GM18873 (cell line): ENCODE measurements at regions not wholly inside any gene's neighbourhood (a gene's known extent, or its start where the extent isn't known, plus 50 kb on each side); places are given as distances from the start of the nearest gene placed in this dataset.

Experiments
- ATAC-seq: cut with Tn5 transposase; IDR thresholded peaks from one replicate; pipeline ENCODE4 v1.9.1; 2021; ENCODE audit warnings: mild to moderate bottlenecking, moderate library complexity, moderate number of reproducible peaks; ENCODE audit not compliant: unreplicated experiment, low FRiP score

- ATAC-seq = no peak
Measured at GRCh38 chr4:153075836-153076518, 128.3 kb upstream of the TRIM2 start.

- no peak for ATAC-seq
Measured at GRCh38 chr4:153076861-153077260, 127.4 kb upstream of the TRIM2 start.

DNA sequence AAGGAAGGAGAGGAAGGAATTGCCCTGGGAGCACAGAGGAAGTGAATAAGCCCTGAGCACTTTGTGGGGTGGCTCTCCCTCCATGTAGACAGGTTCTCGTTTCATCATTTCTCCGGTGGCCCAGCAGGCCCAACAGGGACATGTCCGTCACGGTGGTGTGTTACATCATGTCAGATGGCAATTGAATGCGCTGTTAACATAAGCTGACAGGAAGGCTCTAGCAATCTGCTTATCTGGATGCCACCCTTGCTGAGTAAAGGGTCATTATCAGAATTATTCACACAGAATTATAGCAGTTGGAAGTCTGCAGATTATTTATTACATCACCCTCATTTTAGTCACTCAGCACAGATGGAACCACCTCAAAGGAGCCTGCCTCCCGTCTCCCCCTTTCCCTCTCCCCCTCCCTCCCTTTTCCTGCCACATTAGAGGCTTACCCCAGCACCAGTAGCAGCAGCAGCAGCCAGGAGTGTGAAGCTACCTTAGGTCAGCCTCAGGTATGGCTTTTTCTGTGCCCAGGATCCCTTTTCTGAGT lies 124.3 kb upstream of the TRIM2 start:
- no peak for ATAC-seq

DNA sequence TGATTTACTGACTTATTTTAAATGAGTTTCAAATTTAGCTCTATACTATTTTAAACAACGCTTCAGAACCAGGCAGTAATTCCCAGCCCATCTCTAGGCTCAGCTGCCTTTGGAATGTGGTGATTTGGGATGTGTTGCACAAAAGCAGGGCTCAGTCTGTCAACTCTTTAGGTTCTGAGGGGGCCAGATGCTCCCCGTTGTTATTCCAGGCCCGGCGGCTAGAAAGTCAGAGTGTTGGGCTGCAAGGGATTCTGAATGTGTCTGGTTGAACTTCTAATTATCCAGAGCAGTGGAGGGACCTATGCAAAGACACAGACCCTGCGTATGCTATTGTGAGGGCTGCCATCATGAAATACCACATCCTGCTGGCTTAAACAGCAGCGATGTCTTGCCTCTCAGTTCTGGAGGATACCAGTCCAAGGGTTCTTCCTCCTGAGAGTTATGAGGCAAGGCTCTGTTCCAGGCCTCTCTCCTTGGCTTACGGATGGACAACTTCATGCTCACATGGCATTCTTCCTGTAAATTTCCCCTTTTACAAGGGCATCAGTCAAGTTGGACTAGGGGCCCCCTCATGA lies 123.2 kb upstream of the TRIM2 start:
- no peak for ATAC-seq

- ATAC-seq = no peak
Measured at GRCh38 chr4:153081693-153082092, 122.5 kb upstream of the TRIM2 start.

DNA sequence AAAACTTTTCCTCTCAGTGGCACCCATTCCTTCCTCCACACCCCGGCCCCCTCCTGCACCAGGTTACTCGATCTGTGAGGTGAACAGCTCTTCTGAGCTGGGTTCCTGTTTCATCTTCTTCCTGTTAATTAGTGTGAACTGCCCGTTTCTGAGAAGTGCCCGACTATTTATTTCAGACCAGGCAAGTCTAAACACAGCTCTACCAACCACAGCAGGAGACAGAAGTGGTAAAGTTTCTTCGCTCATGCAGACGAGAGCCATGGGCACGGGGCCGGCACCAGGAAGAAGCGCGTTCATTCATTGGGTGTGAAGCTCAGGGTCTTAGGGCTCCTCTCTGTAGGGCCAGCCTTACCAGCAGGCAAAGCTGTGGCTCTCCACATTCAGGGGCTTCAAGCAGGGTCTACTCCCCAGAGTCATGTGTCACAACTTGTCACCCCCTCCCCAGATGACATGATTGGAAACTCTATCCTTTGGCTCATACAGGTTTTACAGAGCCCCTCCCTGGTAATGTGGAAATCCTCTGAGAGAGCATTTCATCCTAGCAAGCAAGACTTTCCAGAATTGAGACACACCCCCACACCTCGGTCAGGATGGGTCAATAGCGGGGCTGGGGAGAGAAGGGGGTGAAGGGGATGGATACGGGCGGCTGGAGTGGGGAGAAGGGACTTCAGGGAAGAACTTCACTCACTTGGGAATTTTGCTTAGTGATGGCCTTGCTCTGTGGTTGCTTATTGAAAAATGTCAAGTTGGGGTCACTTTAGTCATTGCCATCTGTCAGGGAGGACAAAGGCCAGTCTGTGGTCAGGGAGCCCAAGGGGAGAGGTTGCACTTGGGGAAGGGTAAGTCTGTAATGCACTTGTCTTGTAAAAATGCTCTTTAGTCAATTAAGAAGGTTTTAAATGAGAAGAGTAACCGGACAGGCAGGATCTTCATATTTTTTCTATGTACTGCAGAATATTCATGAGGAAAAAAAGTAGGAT lies 121.6 kb upstream of the TRIM2 start:
- no peak for ATAC-seq

DNA sequence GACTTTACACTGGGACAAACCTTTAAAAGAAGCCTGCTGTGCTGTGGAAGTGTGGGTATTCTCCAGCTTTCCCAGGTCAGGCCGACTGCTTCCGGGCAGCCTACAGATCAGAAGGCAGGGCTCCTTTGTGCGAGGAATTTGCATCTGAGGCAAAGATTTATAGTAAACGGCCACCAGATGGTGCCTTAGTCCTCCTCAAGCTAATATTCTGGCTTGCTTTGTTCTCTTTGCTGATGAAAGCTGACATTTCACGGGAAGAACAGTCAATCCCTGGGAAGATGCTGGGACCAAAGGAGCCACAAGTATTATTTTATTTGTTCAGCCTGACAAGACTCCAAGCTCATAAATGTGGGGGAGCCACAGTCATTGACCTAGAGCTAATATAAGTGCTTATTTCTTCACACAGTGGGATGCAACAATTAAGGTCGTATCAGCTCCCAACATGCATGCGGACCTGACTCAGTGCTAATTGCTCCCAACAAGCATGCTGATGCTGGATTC lies 120.7 kb upstream of the TRIM2 start:
- no peak for ATAC-seq

DNA sequence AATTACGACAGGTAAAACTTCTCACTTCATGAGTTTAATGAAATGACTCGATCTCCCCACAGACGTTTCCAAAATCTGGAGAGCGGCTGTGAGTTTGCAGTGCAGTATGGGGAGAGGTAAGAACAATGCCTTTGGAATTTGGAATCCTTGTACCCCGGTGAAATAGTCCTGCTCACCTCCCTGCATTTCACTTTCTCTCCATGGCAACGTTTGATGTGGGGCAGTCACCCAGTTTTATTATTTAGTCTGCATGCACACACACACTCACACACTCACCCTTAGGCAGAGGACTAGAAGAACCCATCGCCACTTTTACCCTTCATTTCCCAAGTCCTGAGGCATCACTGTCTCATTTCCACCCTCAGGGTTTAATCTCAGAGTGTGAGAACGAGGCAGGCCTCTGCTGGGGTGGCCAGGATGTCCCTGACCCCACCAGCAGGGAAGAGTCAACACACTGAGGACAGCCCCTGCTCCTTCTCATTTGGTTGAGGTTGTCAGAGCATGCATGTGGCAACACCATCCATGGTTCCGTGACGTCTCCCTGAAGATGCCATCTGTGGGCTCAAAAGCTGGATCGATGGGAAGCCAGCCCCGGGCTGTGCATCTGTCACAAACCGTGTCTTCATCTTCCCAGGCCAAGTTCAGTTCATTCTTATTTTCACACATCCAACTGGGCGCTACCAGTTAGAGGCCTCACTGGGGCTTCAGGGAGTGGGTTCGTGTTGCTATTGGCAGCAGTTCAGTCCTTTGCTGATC lies 119.8 kb upstream of the TRIM2 start:
- ATAC-seq = no peak

- ATAC-seq = no peak
Measured at GRCh38 chr4:153084980-153085630, 119.1 kb upstream of the TRIM2 start.

GRCh38 chr4:153087671-153088194 lies 116.5 kb upstream of the TRIM2 start:
- no peak for ATAC-seq

DNA sequence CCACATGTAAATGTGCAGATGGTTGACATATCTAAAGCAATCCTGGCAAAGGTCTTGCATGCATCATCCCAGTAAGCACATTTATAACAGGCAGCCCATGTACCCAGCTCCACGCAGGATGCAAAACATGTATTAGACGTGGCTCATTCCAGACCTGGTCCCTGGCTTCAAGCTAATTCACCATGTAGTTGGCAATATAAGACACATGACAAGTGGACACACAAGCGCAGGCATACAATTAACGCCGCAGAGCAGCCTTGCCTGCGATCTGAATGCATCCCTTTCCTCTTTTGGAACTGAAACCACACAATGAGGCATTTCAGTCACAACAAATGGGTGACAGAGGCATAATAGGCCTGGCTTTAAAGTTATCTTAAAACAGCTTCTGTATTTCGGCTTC lies 114.5 kb upstream of the TRIM2 start:
- ATAC-seq = no peak

DNA sequence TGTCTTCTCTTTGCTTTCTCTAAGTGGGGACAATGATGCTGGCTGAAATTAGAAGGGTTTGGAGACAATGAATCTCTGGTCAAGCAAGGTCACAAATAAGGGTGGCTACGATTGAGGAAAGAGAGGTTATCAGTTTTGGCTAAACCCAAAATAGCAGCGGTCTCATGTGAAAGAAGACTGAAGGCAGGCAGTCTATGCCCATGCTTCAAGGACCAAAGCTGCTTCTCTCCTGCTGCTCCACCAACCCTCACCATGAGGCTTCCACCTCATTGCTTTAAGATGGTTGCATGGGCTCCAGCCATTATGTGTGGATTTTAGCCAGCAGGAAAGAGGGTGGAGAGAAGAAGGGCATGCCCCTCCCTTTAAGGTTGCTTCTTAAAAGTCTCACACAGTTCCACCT lies 114.1 kb upstream of the TRIM2 start:
- no peak for ATAC-seq

DNA sequence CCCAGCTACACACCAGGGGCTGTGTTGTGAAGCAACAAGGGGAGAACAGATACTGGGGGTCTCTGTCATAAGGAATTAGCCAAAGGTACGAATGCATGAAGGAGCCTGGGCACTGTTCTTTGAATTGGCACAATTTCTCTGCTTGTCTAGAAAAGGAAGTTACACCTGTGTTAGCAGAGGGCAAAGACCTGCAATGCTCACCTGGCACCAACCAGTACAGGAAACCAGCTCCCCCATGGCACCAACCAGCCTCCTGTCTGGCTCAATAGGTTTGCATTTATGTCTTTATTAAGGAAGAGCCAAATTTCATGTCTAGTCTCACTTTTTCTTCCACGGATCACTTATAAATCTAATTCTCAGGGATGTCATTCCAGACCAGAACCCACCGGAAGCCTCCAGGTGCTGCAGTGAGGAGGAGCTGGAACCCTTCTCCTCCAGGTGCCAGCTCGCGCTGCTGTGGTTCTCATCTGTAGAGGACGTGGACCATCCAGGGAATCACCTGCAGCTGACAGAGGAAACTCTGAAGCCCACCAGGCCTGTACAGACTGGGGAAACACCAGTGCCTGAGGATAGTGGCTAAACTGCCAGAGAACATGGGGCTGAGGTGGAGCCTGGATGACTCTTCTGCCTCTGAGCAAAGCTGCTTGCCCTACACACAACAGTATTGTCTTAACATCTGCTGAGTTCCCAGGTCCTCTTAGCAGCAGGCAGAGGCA lies 113.4 kb upstream of the TRIM2 start:
- no peak for ATAC-seq

DNA sequence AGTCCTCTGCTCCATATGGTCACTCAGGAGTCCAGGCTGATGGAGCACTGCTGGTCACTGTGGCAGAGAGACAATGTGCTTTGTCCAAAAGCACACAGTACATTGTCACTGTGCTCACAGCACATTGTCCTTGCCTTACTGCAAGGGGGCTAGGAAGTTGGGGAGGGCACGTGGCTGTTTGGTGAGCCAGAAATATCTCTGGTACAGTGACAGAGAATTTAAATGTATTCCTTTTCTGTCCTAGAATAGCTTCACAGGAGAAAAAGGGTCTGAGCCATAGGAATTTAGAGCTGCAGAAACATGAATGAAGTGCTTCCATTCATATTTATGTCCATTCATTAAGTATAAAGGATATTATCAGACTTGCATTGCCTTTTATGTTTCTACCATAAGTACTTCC lies 110.8 kb upstream of the TRIM2 start:
- no peak for ATAC-seq

DNA sequence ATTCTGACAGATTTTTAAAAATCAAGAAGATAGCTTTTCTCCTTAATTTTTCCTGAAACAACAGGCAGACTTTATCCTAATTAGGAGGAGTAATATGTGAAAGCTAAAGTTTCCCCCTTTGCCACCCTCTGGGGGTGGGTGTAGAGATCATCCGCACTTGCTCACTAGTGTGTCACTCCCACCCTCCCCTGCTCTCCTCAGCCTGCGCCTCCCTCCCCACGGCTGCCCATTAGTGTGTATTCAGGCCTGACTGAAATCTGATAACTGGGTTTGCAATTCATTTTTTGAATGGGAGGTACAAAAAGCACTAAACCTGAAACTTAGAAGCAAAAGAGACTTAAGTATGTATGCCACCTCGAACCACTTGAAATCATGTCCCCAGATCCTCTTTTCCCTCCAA lies 110.4 kb upstream of the TRIM2 start:
- ATAC-seq = no peak

- no peak for ATAC-seq
Measured at GRCh38 chr4:153094435-153094834, 109.8 kb upstream of the TRIM2 start.

DNA sequence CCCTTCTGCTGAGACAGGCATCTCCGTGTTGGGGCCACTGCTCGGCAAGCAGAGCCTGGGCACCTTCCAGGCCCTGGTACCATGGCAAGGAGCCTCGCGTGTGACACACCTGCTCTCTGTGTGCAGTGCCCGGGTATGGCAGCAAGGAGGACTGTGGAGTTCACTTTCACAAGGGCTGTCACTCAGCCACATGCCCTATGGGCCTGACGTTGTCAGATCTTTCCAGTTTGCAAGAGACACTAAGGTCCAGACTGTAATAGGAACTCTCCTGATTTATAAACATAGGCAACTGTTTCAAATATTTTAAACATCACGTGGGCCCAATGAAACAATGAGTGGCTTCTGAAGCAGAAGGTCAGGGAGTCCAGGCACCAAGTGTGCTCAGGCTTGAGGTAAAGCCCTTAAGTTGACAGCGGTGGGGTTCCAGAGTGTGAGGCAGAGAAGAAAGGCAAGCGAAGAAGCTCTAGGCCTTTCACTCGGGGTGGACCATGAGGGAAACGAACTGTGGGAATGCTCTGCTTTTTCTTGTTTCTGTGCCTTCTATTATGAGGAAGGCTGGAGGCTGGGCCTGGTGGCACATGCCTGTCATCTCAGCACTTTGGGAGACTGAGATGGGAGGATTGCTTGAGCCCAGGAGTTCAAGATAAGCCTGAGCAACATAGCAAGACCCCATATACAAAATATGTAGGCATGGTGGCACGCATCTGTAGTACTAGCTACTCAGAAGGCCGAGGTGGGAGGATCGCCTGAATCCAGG lies 108.6 kb upstream of the TRIM2 start:
- no peak for ATAC-seq

DNA sequence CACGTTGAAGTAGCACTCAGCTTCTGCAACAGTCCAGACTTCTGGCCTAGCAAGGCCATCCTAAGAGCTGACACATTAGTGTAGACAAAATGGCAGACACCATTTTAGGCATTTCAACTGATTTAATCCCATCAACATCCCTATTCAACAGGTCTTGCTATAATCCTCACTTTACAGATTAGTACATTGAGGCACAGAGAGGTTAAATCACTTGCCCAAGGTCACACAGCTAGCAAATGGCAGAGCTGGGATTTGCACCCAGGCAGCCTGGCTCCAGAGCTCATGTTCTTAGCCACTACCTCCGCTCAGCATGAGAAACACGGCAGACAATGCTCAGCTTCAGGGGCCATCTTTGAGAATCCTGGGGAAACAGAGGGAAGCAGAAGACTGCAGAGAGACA lies 107.9 kb upstream of the TRIM2 start:
- ATAC-seq = no peak
